Mesothelial cell of epicardium (in vitro differentiated cells): ENCODE measurements at regions not wholly inside any gene's neighbourhood (a gene's known extent, or its start where the extent isn't known, plus 50 kb on each side); places are given as distances from the start of the nearest gene placed in this dataset.

Experiments used
- DNase-seq, 2 experiments: peaks; one replicate each; pipeline ENCODE4 v3.0.0; 2021; ENCODE audit warnings: low spot score in 2 of 2; ENCODE audit not compliant: unreplicated experiment in 2 of 2
- H3K27ac Mint-ChIP-seq: 2 replicates; pipeline ENCODE4 v1.8.0; 2021; ENCODE audit warnings: mixed read lengths
- H3K27me3 Mint-ChIP-seq: 2 replicates; pipeline ENCODE4 v1.8.0; 2021; ENCODE audit warnings: low read depth, mixed read lengths
- H3K36me3 Mint-ChIP-seq: 2 replicates; pipeline ENCODE4 v1.8.0; 2021; ENCODE audit warnings: mixed read lengths
- H3K4me1 Mint-ChIP-seq: 2 replicates; pipeline ENCODE4 v1.8.0; 2021; ENCODE audit warnings: mixed read lengths
- H3K4me3 Mint-ChIP-seq: 2 replicates; pipeline ENCODE4 v1.8.0; 2021; ENCODE audit warnings: mild to moderate bottlenecking, moderate library complexity, mixed read lengths
- H3K9me3 Mint-ChIP-seq: 2 replicates; pipeline ENCODE4 v1.8.0; 2021; ENCODE audit warnings: mixed read lengths
- CTCF ChIP-seq: fragments of 200-600 bp; sonication (generic); IDR thresholded peaks from one replicate; pipeline ENCODE4 v1.5.0; 2021; ENCODE audit warnings: antibody characterized with exemption; ENCODE audit not compliant: unreplicated experiment

GRCh38 chrX:137969191-137969590 lies 403.3 kb downstream of the ZIC3 start:
- Mint-ChIP-seq H3K27me3 (no peaks in the 10 kb centered on the region), H3K36me3 (no peaks in the 10 kb centered on the region), H3K9me3 (peaks cover 40% of the 10 kb centered on the region), H3K27ac (no peak overlapping the region), H3K4me3 (no peak overlapping the region), H3K4me1 (no peaks in the 10 kb centered on the region)
- no peak for TF ChIP-seq CTCF
- DNase-seq: no peak

DNA sequence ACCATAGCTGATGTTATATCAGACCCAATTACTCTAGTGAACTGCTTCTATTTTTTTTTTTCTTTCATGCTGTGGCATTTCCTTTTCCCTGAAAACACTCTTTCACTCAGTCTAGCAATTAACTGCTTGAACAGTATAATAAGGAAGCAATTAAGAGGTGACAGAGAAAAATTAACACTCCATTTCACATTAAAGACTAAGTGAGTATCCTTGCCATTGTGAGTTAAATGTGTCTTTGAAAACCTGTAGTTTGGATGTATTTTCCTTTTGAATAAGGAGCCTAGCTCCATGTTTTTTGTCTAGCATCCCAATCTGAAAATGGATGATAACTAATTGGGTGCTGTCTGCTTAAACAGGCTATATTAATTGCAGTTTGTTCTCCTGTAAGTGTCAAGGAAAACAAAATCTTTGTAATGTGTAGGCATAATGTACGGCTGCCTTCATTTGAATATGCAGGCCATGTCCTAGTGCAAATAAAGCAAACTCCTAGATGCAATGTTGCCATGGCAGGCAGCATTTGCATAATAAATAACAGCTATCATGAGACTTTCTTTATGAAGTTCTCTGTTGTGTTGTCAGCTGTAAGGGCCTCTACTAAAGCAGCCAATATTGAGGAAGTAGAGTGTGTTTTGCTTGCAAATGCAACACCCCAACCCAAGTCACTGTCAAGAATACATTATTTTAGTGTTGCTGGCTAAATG lies 416.7 kb downstream of the ZIC3 start:
- Mint-ChIP-seq H3K4me3 (no peak overlapping the region), H3K9me3 (peaks cover 12% of the 10 kb centered on the region), H3K27me3 (no peaks in the 10 kb centered on the region), H3K4me1 (no peaks in the 10 kb centered on the region), H3K36me3 (no peaks in the 10 kb centered on the region), H3K27ac (no peak overlapping the region)
- DNase-seq: no peak
- TF ChIP-seq CTCF: no peak

DNA sequence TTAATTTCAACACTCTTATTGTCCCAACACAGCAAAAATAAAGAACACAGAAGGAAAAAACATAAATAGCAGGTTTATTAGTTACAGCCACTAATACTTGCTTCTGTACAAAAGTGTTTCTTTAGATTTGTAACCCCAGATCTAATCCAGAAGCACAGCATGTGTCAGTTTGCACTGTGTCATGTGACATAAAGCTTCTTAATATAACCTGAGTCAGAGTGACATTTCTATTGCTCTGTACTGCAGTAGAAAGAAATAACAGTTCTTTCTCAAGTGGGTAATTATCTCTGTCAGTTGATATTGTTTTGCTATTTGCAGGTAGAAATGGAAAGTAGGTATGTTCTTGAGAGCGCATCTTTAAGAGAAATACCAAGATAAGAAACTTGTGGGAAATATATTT lies 422.5 kb downstream of the ZIC3 start:
- no peaks in the 10 kb centered on the region for H3K36me3 Mint-ChIP-seq
- H3K4me1 Mint-ChIP-seq: no peaks in the 10 kb centered on the region
- H3K27me3 Mint-ChIP-seq: no peaks in the 10 kb centered on the region
- no peak for DNase-seq
- no peak overlapping the region for H3K4me3 Mint-ChIP-seq
- H3K9me3 Mint-ChIP-seq: peaks cover 32% of the 10 kb centered on the region
- TF ChIP-seq CTCF: no peak
- no peak overlapping the region for H3K27ac Mint-ChIP-seq

DNA sequence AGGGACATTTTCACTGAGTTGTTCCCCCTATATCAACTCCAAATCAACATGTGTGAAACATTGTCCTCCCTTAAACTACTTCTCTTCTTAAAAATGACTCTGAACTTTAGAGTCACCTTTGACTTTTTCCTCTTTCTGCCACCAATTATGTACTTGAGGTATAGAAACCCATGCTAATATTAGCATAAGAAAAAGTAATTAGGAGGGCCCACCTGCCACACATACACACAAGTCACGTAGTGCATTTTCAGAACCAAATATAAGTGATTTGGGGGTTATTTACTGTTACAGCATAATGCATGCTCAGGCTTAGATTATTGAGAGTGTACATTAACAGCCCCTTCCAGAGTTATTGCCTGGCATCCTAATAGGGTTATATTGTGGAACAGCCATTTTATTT lies 432.7 kb downstream of the ZIC3 start:
- Mint-ChIP-seq H3K9me3 (peaks cover 15% of the 10 kb centered on the region), H3K36me3 (no peaks in the 10 kb centered on the region), H3K4me3 (no peak overlapping the region), H3K4me1 (no peaks in the 10 kb centered on the region), H3K27ac (no peak overlapping the region), H3K27me3 (no peaks in the 10 kb centered on the region)
- DNase-seq: no peak
- no peak for TF ChIP-seq CTCF

DNA sequence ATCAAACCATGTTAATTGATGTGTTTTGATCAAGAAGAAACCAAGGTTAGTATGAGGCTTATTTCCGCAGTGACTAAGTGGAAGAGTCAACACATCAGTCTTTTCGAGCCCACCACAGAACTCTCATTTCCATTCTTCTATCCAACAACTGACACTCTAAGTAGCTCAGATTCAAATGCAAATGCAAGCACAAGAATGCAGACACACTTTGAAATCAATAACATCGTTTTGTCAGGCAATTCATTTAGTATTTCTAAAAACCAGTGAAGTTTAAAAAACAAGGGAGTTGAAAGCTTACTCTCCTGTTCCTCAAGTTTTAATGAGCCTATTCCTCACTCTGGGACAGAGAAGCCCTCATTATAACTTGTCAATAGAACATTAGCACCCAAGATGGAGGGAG lies 433.1 kb downstream of the ZIC3 start:
- H3K27me3 Mint-ChIP-seq: no peaks in the 10 kb centered on the region
- H3K4me3 Mint-ChIP-seq: no peak overlapping the region
- peaks cover 12% of the 10 kb centered on the region for H3K9me3 Mint-ChIP-seq
- H3K36me3 Mint-ChIP-seq: no peaks in the 10 kb centered on the region
- no peaks in the 10 kb centered on the region for H3K4me1 Mint-ChIP-seq
- H3K27ac Mint-ChIP-seq: no peak overlapping the region
- no peak for DNase-seq
- no peak for TF ChIP-seq CTCF

DNA sequence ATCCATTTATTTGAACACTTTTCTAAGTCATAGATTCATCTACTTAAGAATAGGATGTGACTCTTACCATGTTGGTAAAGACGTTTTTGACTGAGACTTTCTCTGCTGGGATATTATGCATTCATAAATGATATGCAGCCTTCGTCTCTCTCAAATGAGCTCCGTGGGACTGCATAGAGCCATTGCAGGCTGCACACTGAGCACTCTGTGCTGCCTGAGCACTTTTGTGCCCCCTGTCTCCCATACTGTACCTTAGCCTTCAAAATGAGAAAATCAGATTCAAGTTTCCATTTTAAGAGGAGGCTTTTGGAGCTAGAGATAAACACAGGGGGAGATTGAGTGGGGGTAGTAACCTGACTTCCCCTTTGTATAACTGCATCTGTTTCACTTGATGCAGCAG lies 433.6 kb downstream of the ZIC3 start:
- DNase-seq: no peak
- no peak overlapping the region for H3K27ac Mint-ChIP-seq
- H3K9me3 Mint-ChIP-seq: peaks cover 8% of the 10 kb centered on the region
- no peak overlapping the region for H3K4me3 Mint-ChIP-seq
- H3K36me3 Mint-ChIP-seq: no peaks in the 10 kb centered on the region
- TF ChIP-seq CTCF: no peak
- H3K4me1 Mint-ChIP-seq: no peaks in the 10 kb centered on the region
- no peaks in the 10 kb centered on the region for H3K27me3 Mint-ChIP-seq
